HG02642 (cell line): ENCODE measurements at regions not wholly inside any gene's neighbourhood (a gene's known extent, or its start where the extent isn't known, plus 50 kb on each side); places are given as distances from the start of the nearest gene placed in this dataset.
"Not testable (repeated sequence)": the region's sequence is repeated elsewhere in the genome, so short reads cannot be mapped to it uniquely, and the experiment has no call there.

Experiments
- ATAC-seq: cut with Tn5 transposase; IDR thresholded peaks from one replicate; pipeline ENCODE4 v1.9.1; 2021; ENCODE audit warnings: mild to moderate bottlenecking; ENCODE audit not compliant: unreplicated experiment, poor library complexity

- ATAC-seq, result not testable (repeated sequence)
Measured at GRCh38 chr16:32947336-32947735, 246.7 kb upstream of the TP53TG3C start.

GRCh38 chr16:32946041-32946560, 247.9 kb upstream of the TP53TG3C start:
- not testable (repeated sequence) for ATAC-seq

DNA sequence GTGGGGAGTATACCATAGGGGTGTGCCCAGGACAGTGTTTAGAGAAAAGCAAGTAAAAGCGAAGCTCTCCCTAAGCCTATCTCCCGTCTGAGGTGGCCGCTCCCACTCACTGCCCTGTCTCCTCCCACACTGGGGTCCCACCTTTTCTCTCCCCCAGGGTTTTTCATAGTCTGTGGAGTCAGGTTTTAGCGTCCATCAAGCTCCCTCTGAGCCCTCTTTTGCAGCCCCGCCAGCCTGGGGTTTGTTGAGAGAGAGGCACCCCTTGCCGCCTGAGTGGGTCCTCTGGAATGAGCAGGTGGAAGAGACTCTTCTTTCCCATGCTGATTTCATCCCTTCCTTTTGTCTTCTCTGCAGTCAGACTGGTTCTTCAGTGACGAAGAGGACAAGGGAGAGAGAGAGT, 248.7 kb upstream of the TP53TG3C start:
- ATAC-seq, result not testable (repeated sequence)

DNA sequence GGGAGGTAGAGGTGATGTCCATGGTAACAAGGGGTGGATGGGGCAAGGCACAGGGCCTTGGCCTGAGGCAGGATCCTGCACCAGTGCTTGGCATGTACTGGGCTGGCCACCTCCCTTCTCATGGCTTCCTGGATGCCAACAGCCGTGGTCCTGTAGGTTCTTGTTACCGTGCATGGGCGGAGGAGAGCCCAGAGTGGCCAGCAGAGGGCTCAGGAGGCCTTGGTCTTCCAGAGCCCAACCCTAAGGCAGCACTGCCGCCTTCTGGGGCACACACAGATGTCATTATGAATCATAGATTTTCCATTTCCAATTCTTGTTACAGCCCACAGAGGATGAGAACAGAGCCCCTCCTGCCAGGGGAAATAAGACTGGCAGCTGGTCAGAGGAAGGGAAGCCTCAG, 254.2 kb upstream of the TP53TG3C start:
- ATAC-seq, result not testable (repeated sequence)

DNA sequence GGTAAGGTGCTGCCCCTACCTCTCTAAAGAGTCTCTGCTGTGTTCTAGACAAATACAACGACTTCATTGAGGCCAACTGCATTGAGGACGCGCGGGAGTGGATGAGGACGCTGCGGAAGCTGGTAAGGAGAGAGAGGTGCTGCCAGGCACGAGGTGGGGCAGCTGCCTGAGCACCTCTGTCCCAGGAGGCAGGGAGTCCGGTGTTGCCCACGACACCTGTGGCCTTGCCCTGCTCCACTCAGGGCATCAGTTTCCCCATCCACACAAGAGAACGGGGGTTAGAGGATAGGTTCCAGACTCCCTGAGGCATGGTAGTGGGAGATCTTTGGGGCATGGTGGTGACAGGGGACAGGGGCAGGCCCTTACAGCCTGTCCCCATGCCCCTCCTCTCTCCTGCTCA, 256.1 kb upstream of the TP53TG3C start:
- not testable (repeated sequence) for ATAC-seq

GRCh38 chr16:32932240-32933040, 256.5 kb upstream of the TP53TG3 start:
- peak; percentile 46 for ATAC-seq

DNA sequence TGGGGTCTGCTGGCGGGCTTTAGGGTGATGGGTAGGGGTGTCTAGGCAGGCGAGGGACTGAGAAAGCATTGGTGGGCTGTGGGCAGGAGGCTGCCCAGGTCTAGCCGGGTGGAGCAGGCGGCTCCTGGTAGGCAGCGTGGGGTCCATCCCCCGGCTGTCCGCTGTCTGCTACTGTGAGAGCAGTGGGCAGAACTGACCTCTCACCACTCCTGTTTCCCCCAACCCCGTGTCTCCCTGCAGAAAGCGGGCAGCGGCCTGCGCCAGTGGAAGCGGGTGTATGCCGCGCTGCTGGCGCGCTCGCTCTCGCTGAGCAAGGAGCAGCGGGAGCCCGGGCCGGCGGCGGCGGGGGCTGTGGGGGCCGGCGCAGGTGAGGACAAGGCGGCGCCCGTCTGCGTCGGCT, 249.2 kb upstream of the TP53TG3 start:
- ATAC-seq, result not testable (repeated sequence)

DNA sequence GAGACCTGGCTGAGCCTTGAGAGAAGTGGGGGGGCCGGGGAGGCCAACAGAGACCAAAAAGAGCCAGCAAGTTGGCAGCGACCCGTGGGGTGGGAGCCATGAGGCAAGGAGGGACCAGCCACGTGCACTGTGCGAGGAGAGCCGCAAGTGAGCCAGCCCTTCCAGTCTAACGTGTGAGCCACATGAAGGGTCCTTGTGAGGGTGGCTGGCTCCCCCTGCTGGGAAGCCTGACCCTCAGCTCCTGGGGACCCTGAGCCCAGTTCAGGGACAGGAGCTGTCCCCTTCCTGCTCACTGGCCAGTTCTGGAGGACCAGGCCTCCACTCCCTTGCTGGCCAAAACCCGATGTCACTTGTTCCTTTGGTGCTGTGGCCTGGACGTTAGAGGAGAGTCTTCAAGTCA, 246.6 kb upstream of the TP53TG3 start:
- not testable (repeated sequence) for ATAC-seq

DNA sequence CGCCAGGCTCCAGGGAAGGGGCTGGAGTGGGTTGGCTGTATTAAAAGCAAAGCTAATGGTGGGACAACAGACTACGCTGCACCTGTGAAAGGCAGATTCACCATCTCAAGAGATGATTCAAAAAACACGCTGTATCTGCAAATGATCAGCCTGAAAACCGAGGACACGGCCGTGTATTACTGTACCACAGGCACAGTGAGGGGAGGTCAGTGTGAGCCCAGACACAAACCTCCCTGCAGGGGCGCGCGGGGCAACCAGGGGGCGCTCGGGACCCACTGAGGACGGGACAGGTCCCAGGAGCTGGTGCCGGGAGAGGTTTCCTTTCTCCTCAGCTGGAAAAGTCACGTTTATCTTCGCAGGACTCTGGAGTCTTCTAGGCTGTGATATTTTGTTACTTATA, 239.4 kb upstream of the TP53TG3 start:
- ATAC-seq, result not testable (repeated sequence)

- ATAC-seq, result not testable (repeated sequence)
Measured at GRCh38 chr16:32897782-32898181, 221.8 kb upstream of the TP53TG3 start.

- not testable (repeated sequence) for ATAC-seq
Measured at GRCh38 chr16:32885392-32885791, 209.4 kb upstream of the TP53TG3 start.

DNA sequence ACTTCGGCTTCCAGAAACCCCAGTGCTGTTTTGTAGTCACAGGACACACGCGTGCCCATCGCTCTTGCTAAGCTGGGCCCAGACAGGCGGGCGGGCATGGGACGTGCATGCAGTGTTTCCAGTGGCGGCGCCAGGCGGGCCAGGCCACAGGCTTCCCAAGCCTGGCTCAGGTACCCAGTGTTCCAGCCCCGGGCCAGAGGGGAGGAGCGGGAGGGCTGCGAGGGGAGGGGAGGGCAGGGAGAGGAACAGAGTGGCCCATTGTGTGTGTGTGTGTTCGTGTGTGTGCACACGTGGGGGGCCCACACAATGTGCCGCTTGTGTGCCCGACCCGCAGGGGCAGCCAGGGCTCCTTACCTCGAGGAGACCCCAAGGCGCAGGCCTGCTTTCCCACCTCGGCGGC, 208.6 kb upstream of the TP53TG3 start:
- ATAC-seq, result not testable (repeated sequence)

- not testable (repeated sequence) for ATAC-seq
Measured at GRCh38 chr16:32882328-32882857, 206.4 kb upstream of the TP53TG3 start.

DNA sequence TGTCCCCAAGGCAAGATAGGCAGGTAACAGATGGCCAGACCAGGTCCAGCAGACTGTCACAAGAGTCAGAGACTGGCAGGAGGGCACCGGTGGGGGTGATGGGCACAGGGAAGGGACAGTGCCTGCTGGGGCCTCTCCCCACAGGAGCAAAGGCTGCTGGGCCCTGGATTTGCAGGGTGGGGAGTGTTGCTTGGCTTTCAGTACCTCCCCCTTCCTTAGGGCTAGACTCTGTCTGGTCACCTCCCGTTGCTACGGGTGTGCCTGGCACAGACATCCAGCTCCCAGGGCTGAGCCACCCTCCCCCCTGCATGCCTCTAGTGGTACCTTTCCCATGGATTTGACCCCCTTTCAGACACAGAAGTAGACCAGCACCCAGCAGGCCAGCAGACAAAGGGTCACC, 205.7 kb upstream of the TP53TG3 start:
- not testable (repeated sequence) for ATAC-seq

GRCh38 chr16:32880009-32880408, 204.0 kb upstream of the TP53TG3 start:
- not testable (repeated sequence) for ATAC-seq

DNA sequence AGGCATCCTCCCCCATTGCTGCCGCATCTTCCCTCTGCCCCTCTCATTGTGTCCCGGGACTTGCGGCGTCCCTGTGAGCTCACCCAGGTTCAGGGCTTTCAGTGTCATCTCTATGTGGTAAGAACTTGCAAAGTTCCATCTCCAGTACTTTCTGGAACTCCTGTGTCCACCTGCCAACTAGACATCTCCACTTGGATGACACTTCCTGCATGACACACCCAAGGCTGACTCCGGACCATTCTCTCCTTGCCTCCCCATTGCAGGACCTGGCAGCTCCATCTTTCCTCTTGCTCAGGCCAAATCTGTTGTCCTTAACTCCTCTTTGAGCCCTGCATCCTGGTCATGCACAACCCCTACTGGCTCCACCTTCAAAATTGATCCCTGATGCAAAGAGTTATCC, 200.8 kb upstream of the TP53TG3 start:
- not testable (repeated sequence) for ATAC-seq

DNA sequence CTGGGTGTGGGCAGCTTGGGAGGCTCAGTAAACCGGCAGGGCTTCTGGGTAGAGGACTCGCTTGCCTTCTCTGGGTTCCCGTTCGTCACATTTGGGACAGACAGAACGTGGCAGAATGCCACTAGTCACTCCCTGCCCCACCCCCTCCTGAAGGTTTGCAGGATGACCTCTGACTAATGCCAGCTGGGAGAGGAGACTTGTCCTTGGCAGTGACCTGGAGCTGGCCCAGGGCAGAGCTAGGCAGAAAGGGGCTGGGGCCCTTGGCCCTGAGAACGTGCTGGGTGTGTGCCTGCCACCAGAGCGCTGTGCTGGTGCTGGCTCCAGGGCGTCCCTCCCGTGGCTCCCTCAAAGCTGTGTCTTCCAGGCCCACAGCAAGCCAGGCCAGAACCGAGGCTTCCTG, 197.8 kb upstream of the TP53TG3 start:
- not testable (repeated sequence) for ATAC-seq

GRCh38 chr16:32873120-32873519, 197.2 kb upstream of the TP53TG3 start:
- not testable (repeated sequence) for ATAC-seq

DNA sequence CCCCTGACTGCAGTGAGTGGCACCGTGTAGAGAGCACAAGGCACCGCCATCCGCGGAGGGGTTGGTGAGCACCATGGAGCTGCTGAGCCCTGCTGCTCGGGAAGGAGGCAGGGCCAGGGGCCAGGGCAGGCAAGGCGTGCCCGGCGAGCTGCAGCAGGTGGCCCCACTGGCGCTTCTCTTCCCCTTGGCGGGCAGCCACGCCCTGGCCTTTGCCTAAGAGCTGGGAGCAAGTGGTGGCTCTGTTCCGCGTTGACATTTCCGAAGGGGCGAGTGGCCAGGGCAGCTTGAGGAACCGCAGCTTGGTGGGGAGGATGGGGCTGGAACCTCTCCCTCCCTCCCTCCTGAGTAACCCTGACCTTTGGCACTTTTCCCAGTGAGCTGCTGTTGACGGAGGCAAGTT, 194.7 kb upstream of the TP53TG3 start:
- ATAC-seq, result not testable (repeated sequence)

- not testable (repeated sequence) for ATAC-seq
Measured at GRCh38 chr16:32868334-32868733, 192.4 kb upstream of the TP53TG3 start.

- ATAC-seq, result not testable (repeated sequence)
Measured at GRCh38 chr16:32865284-32865683, 189.3 kb upstream of the TP53TG3 start.
